ENCODE measurements at regions not wholly inside any gene's neighbourhood (a gene's known extent, or its start where the extent isn't known, plus 50 kb on each side); places are given as distances from the start of the nearest gene placed in this dataset.

DNA sequence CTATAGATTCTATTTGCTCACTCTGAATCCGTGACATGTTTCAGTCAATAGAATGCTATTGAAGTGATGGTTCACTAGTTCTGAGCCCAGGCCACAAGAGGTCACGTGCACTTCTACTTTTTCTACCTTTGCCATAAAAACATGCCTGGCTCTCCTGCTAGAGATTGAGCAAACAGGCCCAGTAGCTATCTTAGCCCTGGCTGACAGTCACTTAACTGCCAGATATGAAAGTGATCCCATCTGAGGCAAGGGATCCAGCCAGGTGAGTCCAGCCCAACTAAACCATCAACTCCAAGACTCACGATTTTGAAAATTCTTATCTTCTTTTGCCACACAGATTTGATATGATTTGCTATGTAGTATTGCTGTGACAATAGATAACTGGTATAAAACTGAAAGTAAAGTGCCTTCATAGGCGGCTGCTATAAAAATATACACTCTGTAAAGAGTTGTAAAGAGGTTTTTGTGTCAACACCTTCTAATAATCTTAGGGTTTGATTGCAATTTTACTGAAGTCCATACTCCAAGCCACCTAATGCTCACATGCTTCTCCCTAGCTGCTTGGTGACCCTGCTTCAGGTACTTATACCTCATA lies 937.7 kb upstream of the SOX9 start:
- H4K20me1 ChIP-seq (replicated peaks; ENCODE audit: insufficient read depth) = no peaks in the 10 kb centered on the region
- Mint-ChIP-seq H3K27me3 (ENCODE audit: insufficient read depth, low read depth, poor library complexity) (no peaks in the 10 kb centered on the region), H3K4me1 (no peaks in the 10 kb centered on the region), H3K36me3 (ENCODE audit: low read depth) (no peaks in the 10 kb centered on the region), H3K9me3 (no peaks in the 10 kb centered on the region), H3K27ac (no peak overlapping the region), H3K4me3 (no peak overlapping the region)
- H3K4me1 ChIP-seq (ENCODE audit: insufficient read depth) = no peaks in the 10 kb centered on the region
- no peak overlapping the region for H3K4me3 ChIP-seq
- no peaks in the 10 kb centered on the region for H3F3A ChIP-seq (replicated peaks; ENCODE audit: low read depth)
- TF ChIP-seq EZH2 (IDR thresholded peaks at IDR 0.05; ENCODE audit: low read depth, unreplicated experiment) = no peak
- TF ChIP-seq, protein P1, sequence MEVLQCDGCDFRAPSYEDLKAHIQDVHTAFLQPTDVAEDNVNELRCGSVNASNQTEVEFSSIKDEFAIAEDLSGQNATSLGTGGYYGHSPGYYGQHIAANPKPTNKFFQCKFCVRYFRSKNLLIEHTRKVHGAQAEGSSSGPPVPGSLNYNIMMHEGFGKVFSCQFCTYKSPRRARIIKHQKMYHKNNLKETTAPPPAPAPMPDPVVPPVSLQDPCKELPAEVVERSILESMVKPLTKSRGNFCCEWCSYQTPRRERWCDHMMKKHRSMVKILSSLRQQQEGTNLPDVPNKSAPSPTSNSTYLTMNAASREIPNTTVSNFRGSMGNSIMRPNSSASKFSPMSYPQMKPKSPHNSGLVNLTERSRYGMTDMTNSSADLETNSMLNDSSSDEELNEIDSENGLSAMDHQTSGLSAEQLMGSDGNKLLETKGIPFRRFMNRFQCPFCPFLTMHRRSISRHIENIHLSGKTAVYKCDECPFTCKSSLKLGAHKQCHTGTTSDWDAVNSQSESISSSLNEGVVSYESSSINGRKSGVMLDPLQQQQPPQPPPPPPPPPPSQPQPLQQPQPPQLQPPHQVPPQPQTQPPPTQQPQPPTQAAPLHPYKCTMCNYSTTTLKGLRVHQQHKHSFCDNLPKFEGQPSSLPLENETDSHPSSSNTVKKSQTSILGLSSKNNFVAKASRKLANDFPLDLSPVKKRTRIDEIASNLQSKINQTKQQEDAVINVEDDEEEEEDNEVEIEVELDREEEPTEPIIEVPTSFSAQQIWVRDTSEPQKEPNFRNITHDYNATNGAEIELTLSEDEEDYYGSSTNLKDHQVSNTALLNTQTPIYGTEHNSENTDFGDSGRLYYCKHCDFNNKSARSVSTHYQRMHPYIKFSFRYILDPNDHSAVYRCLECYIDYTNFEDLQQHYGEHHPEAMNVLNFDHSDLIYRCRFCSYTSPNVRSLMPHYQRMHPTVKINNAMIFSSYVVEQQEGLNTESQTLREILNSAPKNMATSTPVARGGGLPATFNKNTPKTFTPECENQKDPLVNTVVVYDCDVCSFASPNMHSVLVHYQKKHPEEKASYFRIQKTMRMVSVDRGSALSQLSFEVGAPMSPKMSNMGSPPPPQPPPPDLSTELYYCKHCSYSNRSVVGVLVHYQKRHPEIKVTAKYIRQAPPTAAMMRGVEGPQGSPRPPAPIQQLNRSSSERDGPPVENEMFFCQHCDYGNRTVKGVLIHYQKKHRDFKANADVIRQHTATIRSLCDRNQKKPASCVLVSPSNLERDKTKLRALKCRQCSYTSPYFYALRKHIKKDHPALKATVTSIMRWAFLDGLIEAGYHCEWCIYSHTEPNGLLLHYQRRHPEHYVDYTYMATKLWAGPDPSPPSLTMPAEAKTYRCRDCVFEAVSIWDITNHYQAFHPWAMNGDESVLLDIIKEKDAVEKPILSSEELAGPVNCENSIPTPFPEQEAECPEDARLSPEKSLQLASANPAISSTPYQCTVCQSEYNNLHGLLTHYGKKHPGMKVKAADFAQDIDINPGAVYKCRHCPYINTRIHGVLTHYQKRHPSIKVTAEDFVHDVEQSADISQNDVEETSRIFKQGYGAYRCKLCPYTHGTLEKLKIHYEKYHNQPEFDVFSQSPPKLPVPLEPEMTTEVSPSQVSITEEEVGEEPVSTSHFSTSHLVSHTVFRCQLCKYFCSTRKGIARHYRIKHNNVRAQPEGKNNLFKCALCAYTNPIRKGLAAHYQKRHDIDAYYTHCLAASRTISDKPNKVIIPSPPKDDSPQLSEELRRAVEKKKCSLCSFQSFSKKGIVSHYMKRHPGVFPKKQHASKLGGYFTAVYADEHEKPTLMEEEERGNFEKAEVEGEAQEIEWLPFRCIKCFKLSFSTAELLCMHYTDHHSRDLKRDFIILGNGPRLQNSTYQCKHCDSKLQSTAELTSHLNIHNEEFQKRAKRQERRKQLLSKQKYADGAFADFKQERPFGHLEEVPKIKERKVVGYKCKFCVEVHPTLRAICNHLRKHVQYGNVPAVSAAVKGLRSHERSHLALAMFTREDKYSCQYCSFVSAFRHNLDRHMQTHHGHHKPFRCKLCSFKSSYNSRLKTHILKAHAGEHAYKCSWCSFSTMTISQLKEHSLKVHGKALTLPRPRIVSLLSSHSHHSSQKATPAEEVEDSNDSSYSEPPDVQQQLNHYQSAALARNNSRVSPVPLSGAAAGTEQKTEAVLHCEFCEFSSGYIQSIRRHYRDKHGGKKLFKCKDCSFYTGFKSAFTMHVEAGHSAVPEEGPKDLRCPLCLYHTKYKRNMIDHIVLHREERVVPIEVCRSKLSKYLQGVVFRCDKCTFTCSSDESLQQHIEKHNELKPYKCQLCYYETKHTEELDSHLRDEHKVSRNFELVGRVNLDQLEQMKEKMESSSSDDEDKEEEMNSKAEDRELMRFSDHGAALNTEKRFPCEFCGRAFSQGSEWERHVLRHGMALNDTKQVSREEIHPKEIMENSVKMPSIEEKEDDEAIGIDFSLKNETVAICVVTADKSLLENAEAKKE (CRISPR knock-in tag; IDR thresholded peaks at IDR 0.05) = no peak
- TF ChIP-seq NANOG (IDR thresholded peaks at IDR 0.05; ENCODE audit: borderline replicate concordance) = no peak
- no peak for TF ChIP-seq POLR2AphosphoS5 (IDR thresholded peaks at IDR 0.05; ENCODE audit: low read depth)
- H2AFZ ChIP-seq = no peak overlapping the region
- no peaks in the 10 kb centered on the region for H3K36me3 ChIP-seq (ENCODE audit: insufficient read depth)
- no peaks in the 10 kb centered on the region for H3K9me2 ChIP-seq (ENCODE audit: insufficient read depth)
- no peak overlapping the region for H3K27ac ChIP-seq (ENCODE audit: low read depth)
- DNase-seq (ENCODE audit: low spot score) (no peak), ATAC-seq (no peak)
- no peaks in the 10 kb centered on the region for H3K27me3 ChIP-seq (ENCODE audit: insufficient read depth)
- H3K79me2 ChIP-seq (replicated peaks; ENCODE audit: insufficient read depth) = no peaks in the 10 kb centered on the region
- H3K4me2 ChIP-seq = no peak overlapping the region

DNA sequence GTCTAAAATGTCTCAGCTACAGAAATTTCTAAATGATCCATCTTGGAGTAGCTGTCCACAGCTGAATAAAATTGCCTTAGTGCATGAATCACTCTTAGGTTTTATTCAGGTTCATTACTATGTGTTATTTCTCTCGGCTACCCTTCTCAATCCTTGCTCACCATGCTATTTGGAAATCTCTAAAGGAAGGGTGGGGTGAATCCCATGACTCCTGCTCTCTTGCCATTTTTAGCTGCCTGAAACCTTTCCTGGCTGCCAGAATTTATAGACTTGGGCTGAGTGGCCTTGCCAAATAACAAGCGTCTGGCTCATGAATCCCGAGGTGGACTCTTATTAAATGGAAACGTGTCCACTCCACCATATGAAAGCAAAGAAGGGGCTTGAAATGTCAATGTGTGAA lies 936.1 kb upstream of the SOX9 start:
- H3K9me3 Mint-ChIP-seq = no peaks in the 10 kb centered on the region
- no peak for TF ChIP-seq NANOG (IDR thresholded peaks at IDR 0.05; ENCODE audit: borderline replicate concordance)
- TF ChIP-seq POLR2AphosphoS5 (IDR thresholded peaks at IDR 0.05; ENCODE audit: low read depth) = no peak
- TF ChIP-seq, protein P2, sequence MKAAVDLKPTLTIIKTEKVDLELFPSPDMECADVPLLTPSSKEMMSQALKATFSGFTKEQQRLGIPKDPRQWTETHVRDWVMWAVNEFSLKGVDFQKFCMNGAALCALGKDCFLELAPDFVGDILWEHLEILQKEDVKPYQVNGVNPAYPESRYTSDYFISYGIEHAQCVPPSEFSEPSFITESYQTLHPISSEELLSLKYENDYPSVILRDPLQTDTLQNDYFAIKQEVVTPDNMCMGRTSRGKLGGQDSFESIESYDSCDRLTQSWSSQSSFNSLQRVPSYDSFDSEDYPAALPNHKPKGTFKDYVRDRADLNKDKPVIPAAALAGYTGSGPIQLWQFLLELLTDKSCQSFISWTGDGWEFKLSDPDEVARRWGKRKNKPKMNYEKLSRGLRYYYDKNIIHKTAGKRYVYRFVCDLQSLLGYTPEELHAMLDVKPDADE (IDR thresholded peaks at IDR 0.05) = no peak
- TF ChIP-seq EZH2phosphoT487 (IDR thresholded peaks at IDR 0.05; ENCODE audit: unreplicated experiment) = no peak
- TF ChIP-seq STAT1 (IDR thresholded peaks at IDR 0.05; ENCODE audit: unreplicated experiment) = no peak
- TF ChIP-seq, protein P3, sequence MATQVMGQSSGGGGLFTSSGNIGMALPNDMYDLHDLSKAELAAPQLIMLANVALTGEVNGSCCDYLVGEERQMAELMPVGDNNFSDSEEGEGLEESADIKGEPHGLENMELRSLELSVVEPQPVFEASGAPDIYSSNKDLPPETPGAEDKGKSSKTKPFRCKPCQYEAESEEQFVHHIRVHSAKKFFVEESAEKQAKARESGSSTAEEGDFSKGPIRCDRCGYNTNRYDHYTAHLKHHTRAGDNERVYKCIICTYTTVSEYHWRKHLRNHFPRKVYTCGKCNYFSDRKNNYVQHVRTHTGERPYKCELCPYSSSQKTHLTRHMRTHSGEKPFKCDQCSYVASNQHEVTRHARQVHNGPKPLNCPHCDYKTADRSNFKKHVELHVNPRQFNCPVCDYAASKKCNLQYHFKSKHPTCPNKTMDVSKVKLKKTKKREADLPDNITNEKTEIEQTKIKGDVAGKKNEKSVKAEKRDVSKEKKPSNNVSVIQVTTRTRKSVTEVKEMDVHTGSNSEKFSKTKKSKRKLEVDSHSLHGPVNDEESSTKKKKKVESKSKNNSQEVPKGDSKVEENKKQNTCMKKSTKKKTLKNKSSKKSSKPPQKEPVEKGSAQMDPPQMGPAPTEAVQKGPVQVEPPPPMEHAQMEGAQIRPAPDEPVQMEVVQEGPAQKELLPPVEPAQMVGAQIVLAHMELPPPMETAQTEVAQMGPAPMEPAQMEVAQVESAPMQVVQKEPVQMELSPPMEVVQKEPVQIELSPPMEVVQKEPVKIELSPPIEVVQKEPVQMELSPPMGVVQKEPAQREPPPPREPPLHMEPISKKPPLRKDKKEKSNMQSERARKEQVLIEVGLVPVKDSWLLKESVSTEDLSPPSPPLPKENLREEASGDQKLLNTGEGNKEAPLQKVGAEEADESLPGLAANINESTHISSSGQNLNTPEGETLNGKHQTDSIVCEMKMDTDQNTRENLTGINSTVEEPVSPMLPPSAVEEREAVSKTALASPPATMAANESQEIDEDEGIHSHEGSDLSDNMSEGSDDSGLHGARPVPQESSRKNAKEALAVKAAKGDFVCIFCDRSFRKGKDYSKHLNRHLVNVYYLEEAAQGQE (IDR thresholded peaks at IDR 0.05; ENCODE audit: unreplicated experiment) = no peak

More for the DNA sequence above, 936.1 kb upstream of the SOX9 start:
- Histone ChIP-seq H2AFZ (no peak overlapping the region), H3K27me3 (ENCODE audit: insufficient read depth) (no peaks in the 10 kb centered on the region), H3F3A (replicated peaks; ENCODE audit: low read depth) (no peaks in the 10 kb centered on the region), H3K4me3 (no peak overlapping the region), H3K79me2 (replicated peaks; ENCODE audit: insufficient read depth) (no peaks in the 10 kb centered on the region), H4K20me1 (replicated peaks; ENCODE audit: insufficient read depth) (no peaks in the 10 kb centered on the region), H3K4me2 (no peak overlapping the region), H3K27ac (ENCODE audit: low read depth) (no peak overlapping the region), H3K36me3 (ENCODE audit: insufficient read depth) (no peaks in the 10 kb centered on the region), H3K4me1 (ENCODE audit: insufficient read depth) (no peaks in the 10 kb centered on the region), H3K9me2 (ENCODE audit: insufficient read depth) (no peaks in the 10 kb centered on the region)
- Mint-ChIP-seq H3K36me3 (ENCODE audit: low read depth) (no peaks in the 10 kb centered on the region), H3K27ac (no peak overlapping the region), H3K4me3 (no peak overlapping the region), H3K27me3 (ENCODE audit: insufficient read depth, low read depth, poor library complexity) (no peaks in the 10 kb centered on the region), H3K4me1 (no peaks in the 10 kb centered on the region)
- DNase-seq (ENCODE audit: low spot score) (no peak), ATAC-seq (no peak)

All from GM23338 (cell line).